HG03342 (cell line): ENCODE measurements at regions not wholly inside any gene's neighbourhood (a gene's known extent, or its start where the extent isn't known, plus 50 kb on each side); places are given as distances from the start of the nearest gene placed in this dataset.

ENCODE experiments used
- ATAC-seq: cut with Tn5 transposase; IDR thresholded peaks from one replicate; pipeline ENCODE4 v1.9.1; 2021; ENCODE audit warnings: mild to moderate bottlenecking, moderate library complexity; ENCODE audit not compliant: unreplicated experiment

DNA sequence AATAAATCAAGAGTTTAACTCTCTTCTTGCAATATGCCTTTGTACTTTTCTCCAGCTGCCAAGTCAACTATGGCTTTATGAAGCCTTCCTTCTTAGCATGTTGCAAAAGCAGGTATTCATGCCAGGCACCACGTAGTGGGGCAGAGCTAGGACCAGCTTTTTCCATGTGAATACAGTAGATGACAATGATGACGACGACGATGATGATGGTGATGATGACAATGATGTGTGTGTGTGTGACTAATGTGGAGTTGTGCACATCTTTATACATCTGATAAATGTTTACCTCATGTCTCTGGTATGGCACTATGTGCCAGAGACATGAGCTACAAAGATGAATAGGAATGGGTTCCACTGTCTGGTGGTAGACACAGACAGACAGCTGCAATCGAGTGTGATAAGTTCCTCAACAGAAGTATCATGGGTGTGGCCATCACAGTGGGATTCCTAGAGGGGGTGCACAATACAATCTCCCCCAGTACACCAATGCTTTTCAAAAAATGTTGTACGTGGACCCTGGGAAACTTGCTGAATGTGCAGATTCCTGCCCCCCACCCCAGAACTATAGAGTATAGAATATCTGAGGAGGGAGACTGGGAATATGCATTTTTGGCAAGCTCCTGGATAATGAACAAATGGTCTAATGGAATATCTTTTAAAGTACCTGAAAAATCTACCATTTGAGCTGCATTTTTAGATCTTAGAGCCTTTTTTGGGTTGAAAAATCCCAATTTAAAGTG is 183.4 kb downstream of the ABCC12 start:
- ATAC-seq: no peak

DNA sequence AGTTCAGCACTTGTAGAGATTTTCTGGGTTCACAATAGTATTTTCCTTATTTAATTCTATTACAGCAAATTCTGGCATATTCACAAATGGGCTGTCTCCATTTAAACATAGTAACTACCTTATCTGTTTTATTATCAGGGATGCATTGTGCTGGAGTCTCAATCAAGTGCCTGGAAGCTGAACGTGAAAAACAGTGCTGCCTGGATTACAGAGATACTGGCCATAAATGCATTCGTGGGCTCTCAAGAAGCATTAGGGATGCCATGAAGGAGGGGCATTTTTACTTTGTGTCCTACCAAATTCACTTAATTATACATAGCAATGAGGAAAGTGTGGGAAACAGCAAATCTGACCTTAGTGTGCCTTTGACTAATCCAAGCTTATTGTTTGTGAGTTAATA is 184.6 kb downstream of the ABCC12 start:
- ATAC-seq: no peak

DNA sequence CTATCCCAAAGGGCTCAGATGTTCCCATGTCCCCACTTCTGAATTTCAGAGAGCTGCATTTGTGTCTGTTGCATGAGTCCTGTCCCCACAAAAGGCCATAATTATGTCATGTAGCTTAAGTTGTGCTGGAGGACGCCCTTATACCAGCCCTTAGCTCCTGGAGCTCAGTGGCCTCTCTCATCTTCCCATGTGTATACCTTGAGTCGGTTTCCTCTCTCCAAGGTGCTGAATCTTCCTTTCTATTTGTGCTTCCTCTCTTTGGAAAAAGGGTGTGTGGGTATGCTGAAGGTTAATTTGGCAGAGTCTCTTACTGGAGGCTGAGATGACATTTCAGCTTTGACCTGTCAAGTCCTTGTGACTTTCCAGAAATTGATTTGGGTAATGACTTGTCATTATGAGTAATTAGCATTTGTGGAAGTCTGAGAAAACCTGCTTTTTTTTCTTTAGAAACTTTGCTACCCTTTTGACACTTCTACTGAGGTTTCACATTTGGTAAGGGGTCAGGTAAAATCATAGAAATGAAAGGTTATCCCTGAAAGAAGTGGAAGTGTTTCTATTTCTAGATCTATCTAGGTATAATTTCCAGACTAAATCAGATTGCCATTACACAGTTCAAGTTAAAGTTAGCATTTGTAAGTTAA is 185.4 kb downstream of the ABCC12 start:
- no peak for ATAC-seq

DNA sequence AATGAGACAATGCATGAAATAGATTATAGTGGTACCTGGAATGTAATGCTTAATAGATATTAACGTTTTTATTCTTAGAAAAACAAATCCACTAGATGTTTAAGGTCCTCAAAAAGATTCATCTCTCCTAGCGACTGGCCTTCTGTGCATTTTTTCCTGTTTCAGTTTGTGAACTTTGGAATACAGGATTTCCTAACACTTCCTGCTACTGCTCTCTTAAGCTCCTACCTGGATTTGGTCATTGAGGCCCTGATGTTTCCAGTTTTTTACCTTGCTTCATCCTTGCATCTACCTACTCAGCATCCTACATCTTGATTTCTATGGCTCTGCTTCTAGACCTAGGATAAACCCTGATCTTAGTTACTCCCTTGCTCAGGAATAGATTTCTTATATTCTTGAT is 188.4 kb downstream of the ABCC12 start:
- no peak for ATAC-seq

DNA sequence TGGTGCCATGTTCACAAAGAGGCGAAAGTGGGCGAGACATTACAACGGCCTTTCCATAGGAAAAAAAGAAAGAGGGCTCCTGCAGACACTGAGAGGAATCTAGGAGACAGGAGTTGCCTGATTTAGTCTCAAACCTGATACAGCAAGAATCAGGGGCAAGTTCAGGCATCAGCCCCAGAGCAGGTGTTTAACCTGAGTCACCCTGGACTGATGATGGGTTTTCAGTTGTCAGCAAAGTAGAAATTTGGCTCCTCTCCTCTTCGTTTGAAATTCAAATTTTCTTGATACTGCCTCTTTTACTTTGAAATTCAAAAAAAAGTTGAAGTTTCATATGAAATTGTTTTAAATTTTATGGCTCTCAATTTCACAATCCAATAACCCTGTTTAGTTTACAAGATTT is 189.5 kb downstream of the ABCC12 start:
- no peak for ATAC-seq

DNA sequence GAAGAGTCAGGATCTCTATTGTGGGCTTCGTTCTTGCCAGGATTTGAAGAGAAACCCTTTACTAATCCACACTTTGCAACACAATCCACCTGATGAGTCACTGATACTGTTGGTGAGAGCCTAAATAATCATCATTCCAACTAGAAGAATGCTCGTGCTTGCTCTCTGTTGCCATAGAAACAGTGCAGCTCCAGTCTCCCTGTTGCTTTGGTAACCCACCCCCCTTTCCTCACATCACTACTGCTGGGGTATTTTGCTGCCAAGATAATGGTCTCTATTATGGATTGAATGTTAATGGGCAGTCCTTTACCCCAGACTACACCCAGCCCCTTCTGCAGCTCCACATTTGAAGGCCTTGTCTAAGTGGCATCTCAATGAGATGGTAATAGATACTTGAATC is 190.4 kb downstream of the ABCC12 start:
- no peak for ATAC-seq

DNA sequence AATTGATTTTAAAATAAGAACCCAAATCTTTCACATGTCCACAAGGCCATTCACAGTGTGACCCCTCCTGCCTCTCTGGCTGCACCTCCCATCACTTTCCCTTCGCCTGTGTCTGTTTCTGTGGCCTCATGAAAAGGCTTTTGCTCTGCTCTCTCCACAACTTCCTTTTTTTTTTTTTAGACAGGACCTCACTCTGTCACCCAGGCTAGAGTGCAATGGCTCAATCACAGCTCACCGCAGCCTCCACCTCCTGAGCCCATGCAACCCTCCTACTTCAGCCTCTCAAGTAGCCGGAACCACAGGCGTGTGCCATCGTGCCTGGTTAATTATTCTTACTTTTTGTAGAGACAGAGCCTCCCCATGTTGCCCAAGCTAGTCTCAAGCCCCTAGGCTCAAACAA is 197.1 kb downstream of the ABCC12 start:
- no peak for ATAC-seq

DNA sequence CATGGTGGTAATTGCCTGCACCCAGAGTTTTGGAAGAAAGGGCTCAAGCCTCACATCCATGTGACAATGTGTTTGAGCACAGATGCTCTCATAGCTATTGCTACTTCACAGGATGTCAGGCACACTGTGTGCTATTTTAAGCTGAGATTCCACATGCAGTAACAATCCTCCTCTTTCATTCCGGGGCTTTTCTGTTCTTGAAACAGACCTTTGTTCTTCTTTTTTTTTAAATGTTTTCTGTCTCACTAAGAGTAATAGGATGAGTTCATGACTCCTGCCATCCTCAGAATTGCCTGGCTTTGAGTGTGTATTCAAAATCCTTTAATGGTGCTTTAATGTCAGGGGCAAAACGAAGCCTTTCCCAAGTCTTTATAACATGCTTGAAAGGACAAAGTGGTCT is 198.9 kb downstream of the ABCC12 start:
- no peak for ATAC-seq

DNA sequence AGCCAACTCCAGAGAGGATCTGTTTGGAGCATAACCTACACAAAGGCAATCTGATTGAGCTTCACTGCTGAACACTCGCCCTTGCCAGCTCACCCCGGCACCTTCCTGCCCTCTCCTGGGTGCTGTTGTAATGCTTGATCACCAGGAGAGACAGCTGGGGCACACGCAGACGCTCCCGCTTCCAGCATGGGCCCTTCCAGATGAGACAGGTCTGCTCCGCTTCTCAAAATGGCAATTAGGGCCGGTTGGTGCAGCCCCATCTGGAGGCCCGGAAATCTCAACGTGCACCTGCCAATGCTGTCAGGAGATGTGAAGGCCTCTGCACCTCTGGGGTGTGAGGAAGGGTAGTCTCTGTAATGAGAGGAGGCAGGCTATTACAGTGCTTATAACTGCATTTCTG is 206.1 kb downstream of the ABCC12 start:
- ATAC-seq: no peak

DNA sequence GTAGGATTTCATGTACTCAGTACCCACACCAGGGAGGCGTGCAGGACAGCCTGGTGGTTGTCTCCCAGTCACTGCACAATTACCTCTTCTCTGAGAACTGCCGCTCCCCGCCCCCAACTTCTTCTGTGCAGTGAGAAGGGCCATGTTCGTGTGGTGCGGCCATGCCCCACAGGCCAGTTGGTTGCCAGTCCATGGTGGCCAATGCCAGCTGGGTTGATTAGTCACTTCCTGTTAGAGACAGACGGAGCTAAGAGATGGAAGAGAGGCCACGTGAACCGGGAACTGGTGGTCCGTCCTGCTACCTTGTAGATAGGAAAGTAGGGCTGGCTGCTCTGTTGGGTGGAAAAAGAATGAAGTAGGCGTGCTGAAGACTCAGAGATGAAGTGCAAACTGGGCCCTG is 206.5 kb downstream of the ABCC12 start:
- no peak for ATAC-seq

DNA sequence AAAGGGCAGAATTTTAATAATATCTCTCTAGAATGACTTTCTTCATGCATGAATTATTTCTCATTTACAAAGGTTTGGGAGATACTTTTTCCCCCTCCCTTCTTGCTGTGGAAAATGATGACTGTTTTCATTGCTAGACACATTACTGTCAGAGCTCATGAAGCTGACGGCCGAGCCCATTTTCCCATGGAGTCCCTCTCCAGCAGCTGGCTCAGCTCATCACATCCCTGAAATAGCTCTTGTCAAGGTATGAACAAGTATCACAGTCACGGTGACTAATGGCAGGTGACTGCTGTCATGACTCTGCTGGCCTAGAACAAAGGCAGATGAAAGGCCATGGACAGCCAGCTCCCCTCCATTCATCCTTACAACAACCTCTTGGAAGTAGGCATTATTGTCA is 208.1 kb downstream of the ABCC12 start:
- no peak for ATAC-seq

DNA sequence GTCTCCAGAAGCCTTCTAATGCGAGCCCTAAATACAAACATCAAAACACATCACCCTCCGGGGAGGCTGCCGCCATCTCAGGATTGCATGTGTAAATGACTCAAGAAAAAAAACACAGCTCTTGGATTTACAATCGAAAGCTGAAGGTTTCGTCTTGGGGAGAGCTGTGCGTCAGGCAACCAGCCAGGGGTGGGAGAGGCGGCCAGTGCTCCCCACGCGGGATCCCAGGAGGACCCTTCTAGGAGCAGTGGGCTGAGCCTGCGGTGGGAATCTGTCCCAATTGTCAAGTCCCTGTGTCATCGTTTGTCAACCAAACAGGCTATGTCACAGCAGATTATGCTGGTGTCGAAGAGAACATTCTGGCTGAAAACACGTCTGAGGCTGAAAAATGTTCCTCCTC is 209.7 kb downstream of the ABCC12 start:
- no peak for ATAC-seq

DNA sequence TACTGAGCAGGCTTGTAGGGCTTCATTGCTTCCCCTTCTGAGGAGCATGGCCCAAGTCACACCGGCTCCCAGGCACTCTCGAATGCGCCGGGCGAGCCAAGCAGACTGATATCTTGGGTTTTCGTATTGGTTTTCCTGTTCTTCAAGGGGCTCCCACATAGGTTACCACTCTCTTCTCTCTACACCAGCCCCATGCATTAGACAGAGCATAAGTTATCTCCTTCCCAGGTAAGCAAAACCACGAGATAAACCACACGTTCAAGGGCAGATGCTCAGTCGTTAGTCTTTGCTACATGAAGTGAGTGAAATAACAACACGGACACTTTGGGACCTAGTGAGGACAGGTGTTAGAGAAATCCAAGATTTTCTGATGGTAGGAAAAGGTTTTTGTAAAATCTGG is 211.2 kb downstream of the ABCC12 start:
- no peak for ATAC-seq

DNA sequence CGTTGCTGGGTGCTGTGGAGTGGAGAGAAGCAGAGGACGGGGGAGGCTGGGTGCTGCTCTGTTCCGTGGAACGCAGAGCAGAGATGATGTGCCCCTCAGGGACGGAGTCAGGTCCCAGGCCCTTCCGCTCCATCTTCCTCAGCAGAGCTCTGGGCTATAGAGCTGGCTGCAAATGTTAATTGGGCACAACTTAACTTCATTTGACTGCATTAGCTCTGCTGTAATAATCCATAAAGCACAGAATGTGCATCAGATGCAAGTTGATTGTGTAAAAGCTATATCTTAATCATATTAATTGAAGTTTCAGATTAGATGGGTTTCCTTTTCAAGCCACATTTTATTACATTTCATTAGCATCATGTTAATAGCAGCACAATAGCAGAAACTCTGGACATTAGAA is 212.6 kb downstream of the ABCC12 start:
- ATAC-seq: no peak

DNA sequence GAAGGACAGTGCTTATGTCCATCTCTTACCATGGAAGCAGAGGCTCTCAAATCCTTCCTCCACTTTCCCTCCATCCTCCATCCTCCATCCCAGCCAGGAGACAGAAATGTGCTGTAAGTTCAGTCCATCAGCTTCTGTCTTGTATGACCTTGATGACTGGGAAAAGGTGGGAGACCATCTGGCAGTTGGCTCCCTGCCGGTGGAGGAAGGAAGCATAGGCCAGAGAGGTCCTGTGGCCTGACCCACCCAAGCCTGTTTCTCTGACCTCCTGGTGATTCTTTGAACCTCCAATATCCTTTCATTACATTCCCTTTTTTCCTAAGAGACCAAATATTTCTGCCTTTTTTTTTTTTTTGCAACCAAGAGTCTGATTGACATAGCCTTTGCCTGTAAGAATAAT is 215.3 kb downstream of the ABCC12 start:
- no peak for ATAC-seq

DNA sequence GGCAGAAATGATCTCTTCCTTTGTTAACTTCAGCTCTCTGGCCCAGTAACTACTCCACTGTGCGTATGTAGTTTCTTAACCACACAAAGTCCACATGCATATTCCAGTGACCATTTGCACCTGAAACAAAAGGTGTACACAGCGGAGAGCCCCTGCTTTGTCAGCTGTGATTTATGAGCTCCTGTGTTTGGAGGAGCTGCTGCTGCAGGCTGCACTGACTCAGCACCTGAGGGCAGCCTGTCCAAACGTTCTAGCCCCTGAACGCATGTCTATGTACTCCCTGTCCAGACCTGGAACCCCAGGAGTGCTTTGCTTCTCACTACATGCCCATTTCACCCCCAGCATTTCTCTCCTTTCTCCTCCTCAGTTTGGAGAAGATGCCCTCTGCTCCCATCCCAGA is 216.1 kb downstream of the ABCC12 start:
- ATAC-seq: no peak

DNA sequence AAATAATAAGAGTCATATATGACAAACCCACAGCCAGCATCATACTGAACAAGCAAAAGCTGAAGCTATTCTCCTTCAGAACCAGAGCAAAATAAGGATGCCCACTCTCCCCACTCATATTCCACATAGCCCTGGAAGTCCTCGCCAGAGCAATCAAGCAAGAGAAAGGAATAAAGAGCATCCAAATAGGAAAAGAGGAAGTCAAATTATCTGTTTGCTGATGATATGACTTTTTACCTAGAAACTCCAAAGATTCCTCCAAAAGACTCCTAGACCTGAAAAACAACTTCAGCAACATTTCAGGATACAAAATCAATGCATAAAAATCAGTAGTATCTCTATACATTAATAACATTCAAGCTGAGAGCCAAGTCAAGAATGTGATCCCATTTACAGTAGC is 217.5 kb downstream of the ABCC12 start:
- no peak for ATAC-seq

DNA sequence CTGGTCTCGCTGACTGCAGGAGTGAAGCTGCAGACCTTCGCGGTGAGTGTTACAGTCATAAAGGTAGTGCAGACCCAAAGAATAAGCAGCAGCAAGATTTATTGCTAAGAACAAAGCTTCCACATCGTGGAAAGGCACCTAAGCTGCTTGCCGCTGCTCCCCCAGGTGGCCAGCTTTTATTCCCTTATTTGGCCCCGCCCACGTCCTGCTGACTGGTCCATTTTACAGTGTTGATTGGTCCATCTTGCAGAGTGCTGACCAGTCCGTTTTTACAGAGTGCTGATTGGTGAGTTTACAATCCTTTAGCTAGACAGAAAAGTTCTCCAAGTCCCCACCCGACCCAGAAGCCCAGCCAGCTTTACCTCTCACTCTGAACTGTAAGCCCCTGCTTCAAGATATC is 227.8 kb downstream of the ABCC12 start:
- no peak for ATAC-seq

DNA sequence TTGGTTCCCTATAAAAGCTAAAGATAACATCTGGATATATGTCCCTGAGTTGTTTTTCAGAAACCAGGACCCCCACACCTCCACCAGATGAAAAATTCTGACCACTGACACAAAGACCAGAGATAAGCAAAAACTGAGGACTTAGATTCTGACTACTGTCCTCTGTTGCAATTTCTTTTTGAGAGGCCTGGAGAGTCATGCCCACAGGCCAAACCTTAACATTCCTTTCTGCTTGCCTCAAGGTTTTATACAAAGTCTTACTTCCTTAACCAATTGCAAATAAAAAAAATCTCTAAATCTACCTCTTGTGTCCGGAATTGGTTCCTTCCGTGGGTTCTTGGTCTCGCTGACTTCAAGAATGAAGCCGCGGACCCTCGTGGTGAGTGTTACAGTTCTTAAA is 228.5 kb downstream of the ABCC12 start:
- no peak for ATAC-seq

DNA sequence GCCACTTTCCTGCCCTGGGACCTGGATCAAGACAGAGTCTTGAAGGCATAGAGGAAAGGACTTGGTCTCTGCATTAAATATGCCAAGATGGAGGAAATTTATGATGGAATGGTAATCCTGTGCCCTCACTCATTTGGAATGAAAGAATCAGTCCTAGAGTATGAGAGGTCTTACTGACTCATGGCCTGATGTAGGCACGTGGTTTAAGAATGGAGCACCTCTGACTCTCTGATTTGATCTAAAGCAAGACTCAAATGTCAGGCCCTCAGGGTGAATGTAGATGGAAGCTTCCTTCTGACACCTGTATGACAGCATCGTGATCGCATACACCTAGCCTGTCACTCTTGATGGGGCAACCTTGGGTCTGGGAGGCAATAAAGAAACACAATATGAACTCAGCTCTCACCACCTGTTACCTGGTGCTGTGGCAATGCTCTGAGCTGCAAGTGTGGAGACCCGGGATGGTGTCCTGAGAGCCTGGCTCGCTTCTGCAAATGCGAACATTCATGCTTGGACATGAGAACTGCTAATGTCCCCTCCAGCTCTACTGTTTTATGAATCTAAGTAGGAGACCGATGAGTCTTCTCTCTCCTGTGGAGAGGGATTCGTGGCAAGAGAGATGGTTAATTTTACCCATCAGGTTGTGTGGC is 229.9 kb downstream of the ABCC12 start:
- ATAC-seq: no peak

DNA sequence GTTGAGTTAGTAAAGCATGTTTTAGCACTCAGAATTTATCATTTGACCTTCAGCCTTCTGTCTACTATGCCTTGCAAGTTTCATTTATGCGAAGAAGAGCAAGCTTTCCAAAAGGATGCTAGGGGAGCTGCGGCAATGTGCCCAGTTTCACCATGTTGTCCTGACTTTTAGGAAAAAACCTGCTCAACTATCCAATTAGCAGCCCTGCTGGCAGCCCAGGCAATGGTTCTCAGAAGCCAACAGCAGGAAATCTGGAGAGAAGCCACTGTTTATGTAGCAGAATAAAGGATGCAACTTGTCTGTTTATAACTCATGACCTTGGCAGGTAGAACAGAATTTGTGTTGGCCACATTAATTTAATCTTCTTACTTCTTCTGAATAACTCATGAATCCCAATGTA is 230.8 kb downstream of the ABCC12 start:
- no peak for ATAC-seq

DNA sequence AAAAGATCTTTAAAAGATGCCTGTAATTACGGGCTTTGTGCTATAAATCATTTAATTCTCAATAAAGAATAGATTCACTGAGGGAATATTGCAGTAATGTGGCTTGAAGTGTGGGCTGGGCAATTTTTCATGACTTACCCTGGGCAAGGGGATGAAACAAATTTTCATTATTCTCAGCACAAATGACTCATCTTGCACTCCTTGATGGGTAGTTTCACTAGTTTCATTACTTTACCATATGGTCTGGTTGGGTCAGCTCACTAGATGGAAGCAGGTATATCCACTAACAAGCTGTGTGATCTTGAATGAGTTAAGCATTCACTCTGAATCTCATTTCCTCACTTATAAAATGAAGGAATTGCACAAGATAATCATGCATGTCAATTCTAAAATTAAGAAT is 234.3 kb downstream of the ABCC12 start:
- no peak for ATAC-seq
